GM06990 (cell line): ENCODE measurements at regions not wholly inside any gene's neighbourhood (a gene's known extent, or its start where the extent isn't known, plus 50 kb on each side); places are given as distances from the start of the nearest gene placed in this dataset.

Source experiments
- DNase-seq: peaks from one replicate; pipeline ENCODE4 v3.0.0-alpha.2; 2011; ENCODE audit not compliant: insufficient read length; ENCODE audit errors: extremely low read depth
- H3K27me3 ChIP-seq: replicated peaks from 2 replicates; pipeline ENCODE4 v1.6.0; 2011; ENCODE audit warnings: low read length; ENCODE audit not compliant: control insufficient read depth, insufficient read depth
- H3K36me3 ChIP-seq: 2 replicates; pipeline ENCODE4 v1.5.1; 2011; ENCODE audit warnings: low read length; ENCODE audit not compliant: control insufficient read depth, insufficient read depth
- H3K4me3 ChIP-seq: replicated peaks from 2 replicates; pipeline ENCODE4 v1.5.1; 2011; ENCODE audit warnings: low read depth, mild to moderate bottlenecking, control low read depth, low read length
- CTCF ChIP-seq: IDR thresholded peaks from 2 replicates; pipeline ENCODE4 v1.5.1; 2011; ENCODE audit warnings: low read length, control low read depth, mild to moderate bottlenecking, inconsistent platforms; ENCODE audit not compliant: insufficient read depth, poor library complexity, severe bottlenecking

- no peaks in the 10 kb centered on the region for H3K36me3 ChIP-seq
- no peaks in the 10 kb centered on the region for H3K27me3 ChIP-seq
- TF ChIP-seq CTCF, result no peak
- H3K4me3 ChIP-seq, result no peak overlapping the region
- DNase-seq, result no peak
Measured at GRCh38 chr20:48340883-48341281, 486.9 kb downstream of the PREX1 start.

DNA sequence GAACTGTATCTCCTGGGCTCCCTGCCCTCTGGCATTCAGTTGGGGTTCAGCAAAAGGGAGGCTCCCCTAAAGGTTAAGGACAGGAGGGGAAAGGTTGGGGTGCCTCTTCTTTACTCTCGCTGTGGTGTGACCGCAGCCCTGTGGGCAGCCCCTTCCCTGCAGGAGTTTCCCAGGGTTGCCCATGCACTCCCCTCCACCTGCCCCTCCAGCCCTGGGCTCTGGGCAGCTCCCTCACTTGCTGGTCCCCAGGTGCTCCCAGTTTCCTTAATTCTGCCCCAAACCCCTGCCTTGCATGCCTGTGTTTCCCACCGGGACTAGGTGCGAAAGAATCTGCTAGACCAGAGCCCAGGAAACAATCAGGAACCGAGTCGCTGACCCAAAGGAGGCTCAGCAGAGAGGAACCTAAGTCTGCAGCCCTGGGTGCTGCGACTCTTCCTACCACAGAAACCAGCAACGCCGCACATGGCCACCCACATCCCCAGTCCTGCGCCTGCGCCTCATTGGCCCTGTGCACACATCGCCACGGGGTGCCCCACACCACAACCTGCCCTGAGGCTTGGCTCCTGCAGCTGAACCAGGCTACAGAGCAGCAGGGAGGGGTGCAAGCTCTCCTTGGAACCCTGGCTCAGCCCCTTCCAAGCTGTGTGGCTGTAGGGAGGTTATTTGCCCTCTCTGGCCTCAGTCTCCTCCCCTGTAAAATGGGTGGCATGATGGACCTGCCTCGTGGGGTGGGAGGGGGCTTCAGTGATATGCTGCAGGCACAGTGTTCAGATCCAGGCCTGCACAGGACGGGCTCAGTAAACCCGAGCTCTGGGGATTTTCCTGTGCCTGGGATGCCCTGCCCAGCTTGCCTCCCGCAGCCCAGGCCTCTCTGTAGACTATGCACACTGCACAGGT lies 487.6 kb downstream of the PREX1 start:
- TF ChIP-seq CTCF, result no peak
- Histone ChIP-seq H3K36me3 (no peaks in the 10 kb centered on the region), H3K27me3 (no peaks in the 10 kb centered on the region), H3K4me3 (no peak overlapping the region)
- peak; percentile 71 for DNase-seq

DNA sequence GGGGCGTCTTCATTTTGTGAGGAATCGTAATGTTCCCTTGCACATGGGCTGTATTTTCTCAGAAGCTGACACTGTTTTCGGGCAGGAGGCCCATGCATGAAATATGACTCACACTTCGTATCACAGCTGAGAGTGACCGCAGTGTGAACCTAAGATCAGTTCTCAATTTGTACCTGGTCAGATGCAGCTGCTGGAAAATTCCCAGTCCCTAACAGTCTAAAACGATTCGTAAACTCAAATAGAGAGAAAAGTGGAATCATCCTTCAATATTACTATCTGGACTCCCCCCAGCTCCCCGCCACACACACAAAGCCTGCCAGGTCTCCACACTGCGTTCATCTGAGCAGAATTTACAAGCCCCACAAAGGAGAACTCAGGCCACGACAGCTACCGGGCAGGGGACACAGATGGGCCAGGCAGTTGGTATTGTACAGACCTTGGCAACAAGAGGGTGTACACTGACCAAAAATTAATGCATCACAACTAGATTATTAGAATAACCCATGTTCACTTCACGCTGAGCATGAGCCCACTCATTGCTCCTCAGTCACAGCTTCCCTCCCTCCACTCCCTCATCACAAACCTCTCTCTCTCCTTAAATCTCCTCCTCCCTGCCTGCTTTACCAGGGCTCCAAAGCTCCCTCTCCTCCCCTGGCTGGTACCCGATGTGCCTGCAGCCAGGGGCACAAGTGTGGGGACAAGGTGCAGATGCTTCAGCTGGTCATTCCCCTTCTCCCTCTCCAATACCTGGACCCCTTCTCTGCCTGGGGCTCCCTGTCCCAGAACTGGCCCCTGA lies 488.4 kb downstream of the PREX1 start:
- no peaks in the 10 kb centered on the region for H3K36me3 ChIP-seq
- 0 out of 2 replicates have a peak overlapping the region, but pooled peaks have one; percentile 14 for H3K4me3 ChIP-seq
- TF ChIP-seq CTCF, result no peak
- no peaks in the 10 kb centered on the region for H3K27me3 ChIP-seq
- DNase-seq, result peak; percentile 52

DNA sequence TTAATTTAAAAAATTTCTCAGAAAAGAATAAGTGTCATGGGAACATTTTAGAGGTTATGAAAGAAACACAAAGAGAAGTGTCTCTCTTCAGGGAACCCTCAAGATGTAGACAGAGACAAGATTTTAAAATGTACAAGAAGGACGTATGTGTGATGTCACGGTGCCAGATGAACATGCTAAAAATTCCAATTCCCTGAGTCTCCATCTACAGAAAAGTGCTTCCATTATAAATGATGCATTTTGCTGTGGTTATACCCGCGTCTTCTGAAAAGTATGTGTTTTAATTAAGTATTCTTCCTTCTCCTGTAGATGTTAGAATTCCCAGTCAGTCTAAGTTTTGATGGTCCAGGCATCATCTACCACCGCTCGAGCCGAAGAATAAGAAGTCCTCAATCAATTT lies 489.1 kb downstream of the PREX1 start:
- no peak for DNase-seq
- TF ChIP-seq CTCF, result no peak
- no peaks in the 10 kb centered on the region for H3K27me3 ChIP-seq
- H3K4me3 ChIP-seq, result no peak overlapping the region
- no peaks in the 10 kb centered on the region for H3K36me3 ChIP-seq

DNA sequence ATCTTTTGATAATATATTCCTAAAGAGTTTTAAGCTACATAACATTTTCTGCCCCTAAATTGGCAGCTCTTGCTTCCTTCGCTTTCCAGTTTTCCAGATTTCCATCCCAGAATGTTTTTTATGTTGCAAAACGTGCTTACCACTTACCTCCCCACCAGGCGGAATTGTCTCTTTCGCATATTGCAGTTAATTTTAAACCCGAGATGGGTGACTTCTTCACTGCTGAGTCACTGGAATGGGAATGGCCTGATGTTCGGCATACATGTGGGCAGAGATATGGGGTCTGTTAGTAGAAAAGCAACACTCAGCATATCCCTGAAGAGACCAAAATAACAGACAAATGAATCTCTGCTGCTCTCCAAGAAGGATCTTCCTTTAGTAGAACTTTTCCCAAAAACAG lies 491.2 kb downstream of the PREX1 start:
- no peak for TF ChIP-seq CTCF
- Histone ChIP-seq H3K36me3 (no peaks in the 10 kb centered on the region), H3K4me3 (no peak overlapping the region), H3K27me3 (no peaks in the 10 kb centered on the region)
- no peak for DNase-seq
